ENCODE measurements at regions not wholly inside any gene's neighbourhood (a gene's known extent, or its start where the extent isn't known, plus 50 kb on each side); places are given as distances from the start of the nearest gene placed in this dataset.

GRCh38 chr1:109847251-109847650 is 63.4 kb upstream of the CSF1 start:
- ATAC-seq (no peak), DNase-seq (ENCODE audit: low read depth, low spot score) (no peak)
- Histone ChIP-seq H3K36me3 (ENCODE audit: control insufficient read depth, insufficient read depth, low read length) (no peaks in the 10 kb centered on the region), H3K4me3 (ENCODE audit: low read depth in 2 of 2, low read length in 2 of 2) (no peak overlapping the region), H3K4me1 (ENCODE audit: control insufficient read depth, insufficient read depth, low read length) (no peaks in the 10 kb centered on the region), H3K9me3 (ENCODE audit: control insufficient read depth, insufficient read depth, low read depth, low read length) (no peaks in the 10 kb centered on the region), H3K27me3 (ENCODE audit: control insufficient read depth, insufficient read depth, low read length) (no peaks in the 10 kb centered on the region), H3K27ac (ENCODE audit: low read length) (no peak overlapping the region; the same call in 1 of the 2 replicates)
- in situ Hi-C loops (cut with HindIII; ENCODE audit: low pct_unique_long_range_greater_than_20kb, low sequenced_read_pairs) (no loop called here), intact Hi-C loops (cut with micrococcal nuclease; ENCODE audit: unreplicated experiment) (no loop called here)
- ChIA-PET CTCF (no interaction called here), POLR2A (no interaction called here)
- TF ChIP-seq REST (IDR thresholded peaks at IDR 0.05; ENCODE audit: insufficient read depth in 1 of 2, low read depth in 2 of 2, low read length in 1 of 2) (no peak), SIN3A (IDR thresholded peaks at IDR 0.05; ENCODE audit: borderline replicate concordance, insufficient read depth, low read depth, low read length) (no peak), POLR2AphosphoS5 (IDR thresholded peaks at IDR 0.05; ENCODE audit: low read depth, low read length) (no peak), TCF7L2 (IDR thresholded peaks at IDR 0.05; ENCODE audit: low read depth, low read length) (no peak)
- TF ChIP-seq, protein P1, sequence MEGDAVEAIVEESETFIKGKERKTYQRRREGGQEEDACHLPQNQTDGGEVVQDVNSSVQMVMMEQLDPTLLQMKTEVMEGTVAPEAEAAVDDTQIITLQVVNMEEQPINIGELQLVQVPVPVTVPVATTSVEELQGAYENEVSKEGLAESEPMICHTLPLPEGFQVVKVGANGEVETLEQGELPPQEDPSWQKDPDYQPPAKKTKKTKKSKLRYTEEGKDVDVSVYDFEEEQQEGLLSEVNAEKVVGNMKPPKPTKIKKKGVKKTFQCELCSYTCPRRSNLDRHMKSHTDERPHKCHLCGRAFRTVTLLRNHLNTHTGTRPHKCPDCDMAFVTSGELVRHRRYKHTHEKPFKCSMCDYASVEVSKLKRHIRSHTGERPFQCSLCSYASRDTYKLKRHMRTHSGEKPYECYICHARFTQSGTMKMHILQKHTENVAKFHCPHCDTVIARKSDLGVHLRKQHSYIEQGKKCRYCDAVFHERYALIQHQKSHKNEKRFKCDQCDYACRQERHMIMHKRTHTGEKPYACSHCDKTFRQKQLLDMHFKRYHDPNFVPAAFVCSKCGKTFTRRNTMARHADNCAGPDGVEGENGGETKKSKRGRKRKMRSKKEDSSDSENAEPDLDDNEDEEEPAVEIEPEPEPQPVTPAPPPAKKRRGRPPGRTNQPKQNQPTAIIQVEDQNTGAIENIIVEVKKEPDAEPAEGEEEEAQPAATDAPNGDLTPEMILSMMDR (IDR thresholded peaks at IDR 0.05) = no peak
- BruUV-seq (replicated peaks) = no TSS peak

DNA sequence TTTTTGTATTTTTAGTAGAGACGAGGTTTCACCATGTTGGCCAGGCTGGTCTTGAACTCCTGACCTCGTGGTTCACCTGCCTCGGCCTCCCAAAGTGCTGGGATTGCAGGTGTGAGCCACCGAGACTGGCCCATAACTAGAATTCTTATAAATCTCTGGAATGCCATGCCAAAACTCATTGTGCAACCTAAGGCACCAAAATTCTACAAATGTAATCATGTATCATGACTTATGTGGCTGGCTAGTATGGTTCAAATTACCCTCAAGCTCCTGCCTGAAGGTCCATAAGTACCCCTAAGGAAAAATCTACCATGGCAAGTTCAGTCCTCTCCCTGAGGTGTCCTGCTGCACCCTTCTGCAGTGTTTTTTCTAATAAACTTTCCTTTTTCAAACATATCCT is 63.8 kb upstream of the CSF1 start:
- ATAC-seq (no peak), DNase-seq (ENCODE audit: low read depth, low spot score) (no peak)
- ChIA-PET POLR2A (no interaction called here), CTCF (no interaction called here)
- Histone ChIP-seq H3K4me1 (ENCODE audit: control insufficient read depth, insufficient read depth, low read length) (no peaks in the 10 kb centered on the region), H3K9me3 (ENCODE audit: control insufficient read depth, insufficient read depth, low read depth, low read length) (no peaks in the 10 kb centered on the region), H3K27me3 (ENCODE audit: control insufficient read depth, insufficient read depth, low read length) (no peaks in the 10 kb centered on the region), H3K27ac (ENCODE audit: low read length) (no peak overlapping the region; the same call in 1 of the 2 replicates), H3K4me3 (ENCODE audit: low read depth in 2 of 2, low read length in 2 of 2) (no peak overlapping the region), H3K36me3 (ENCODE audit: control insufficient read depth, insufficient read depth, low read length) (no peaks in the 10 kb centered on the region)
- TF ChIP-seq REST (IDR thresholded peaks at IDR 0.05; ENCODE audit: insufficient read depth in 1 of 2, low read depth in 2 of 2, low read length in 1 of 2) (no peak), TCF7L2 (IDR thresholded peaks at IDR 0.05; ENCODE audit: low read depth, low read length) (no peak), SIN3A (IDR thresholded peaks at IDR 0.05; ENCODE audit: borderline replicate concordance, insufficient read depth, low read depth, low read length) (no peak), POLR2AphosphoS5 (IDR thresholded peaks at IDR 0.05; ENCODE audit: low read depth, low read length) (no peak)
- TF ChIP-seq, protein P1 (IDR thresholded peaks at IDR 0.05) = no peak
- in situ Hi-C loops (cut with HindIII; ENCODE audit: low pct_unique_long_range_greater_than_20kb, low sequenced_read_pairs) (no loop called here), intact Hi-C loops (cut with micrococcal nuclease; ENCODE audit: unreplicated experiment) (no loop called here)
- BruUV-seq (replicated peaks) = no TSS peak

Data from Panc1 (cell line).